Keratinocyte (primary cell): ENCODE measurements at regions not wholly inside any gene's neighbourhood (a gene's known extent, or its start where the extent isn't known, plus 50 kb on each side); places are given as distances from the start of the nearest gene placed in this dataset.

Source experiments
- DNase-seq: peaks from one replicate; pipeline ENCODE4 v3.0.0-alpha.2; 2011; ENCODE audit warnings: low read depth, missing footprints, low spot score
- FAIRE-seq: peaks from 2 replicates; lab custom pipeline; 2011; peaks lifted over from hg19 to GRCh38; lab: Jason Lieb, UNC
- H2AFZ ChIP-seq: 2 replicates; pipeline ENCODE4 v1.6.0; 2012; ENCODE audit warnings: low read length, control low read depth, inconsistent platforms; ENCODE audit not compliant: control insufficient read depth
- H3K27ac ChIP-seq: 2 replicates; pipeline ENCODE4 v1.5.1; 2011; ENCODE audit warnings: low read length; ENCODE audit not compliant: control insufficient read depth, insufficient read depth
- H3K27me3 ChIP-seq: 3 replicates; pipeline ENCODE4 v1.6.0; 2011; ENCODE audit warnings: low read length; ENCODE audit not compliant: control insufficient read depth, insufficient read depth; ENCODE audit errors: extremely low read depth
- H3K36me3 ChIP-seq, 2 experiments: 2 replicates in 1 of 2; 3 replicates in 1 of 2; pipeline ENCODE4 v1.5.1; 2011; ENCODE audit warnings: low read length in 2 of 2, mild to moderate bottlenecking in 1 of 2; ENCODE audit not compliant: control insufficient read depth in 2 of 2, insufficient read depth in 2 of 2; ENCODE audit errors: extremely low read depth in 1 of 2
- H3K4me1 ChIP-seq: 3 replicates; pipeline ENCODE4 v1.5.1; 2011; ENCODE audit warnings: low read length; ENCODE audit not compliant: control insufficient read depth, insufficient read depth; ENCODE audit errors: extremely low read depth
- H3K4me2 ChIP-seq: 3 replicates; pipeline ENCODE4 v1.6.0; 2011; ENCODE audit warnings: low read depth, low read length; ENCODE audit not compliant: control insufficient read depth, insufficient read depth; ENCODE audit errors: extremely low read depth
- H3K4me3 ChIP-seq, 3 experiments: fragments of 200-600 bp in 1 of 3; sonication (generic) in 1 of 3; 2 replicates in 2 of 3; 3 replicates in 1 of 3; pipeline ENCODE4 v1.5.1; 2011 to 2016; ENCODE audit warnings: low read length in 3 of 3, mild to moderate bottlenecking in 3 of 3, control low read depth in 2 of 3, inconsistent platforms in 1 of 3, low read depth in 1 of 3, mixed read lengths in 1 of 3, mixed run types in 1 of 3, moderate library complexity in 1 of 3; ENCODE audit not compliant: control insufficient read depth in 2 of 3, insufficient read depth in 2 of 3; ENCODE audit errors: extremely low read depth in 1 of 3
- H3K79me2 ChIP-seq: 2 replicates; pipeline ENCODE4 v1.6.0; 2012; ENCODE audit warnings: low read length; ENCODE audit not compliant: control insufficient read depth, insufficient read depth
- H3K9ac ChIP-seq: 3 replicates; pipeline ENCODE4 v1.6.0; 2011; ENCODE audit warnings: low read length; ENCODE audit not compliant: control insufficient read depth, insufficient read depth; ENCODE audit errors: extremely low read depth
- H3K9me1 ChIP-seq: 3 replicates; pipeline ENCODE4 v1.6.0; 2011; ENCODE audit warnings: low read length; ENCODE audit not compliant: control insufficient read depth, insufficient read depth; ENCODE audit errors: extremely low read depth
- H3K9me3 ChIP-seq: 2 replicates; pipeline ENCODE4 v1.5.1; 2012; ENCODE audit warnings: low read depth, low read length; ENCODE audit not compliant: control insufficient read depth
- H4K20me1 ChIP-seq: 3 replicates; pipeline ENCODE4 v1.6.0; 2011; ENCODE audit warnings: low read length; ENCODE audit not compliant: control insufficient read depth, insufficient read depth; ENCODE audit errors: extremely low read depth
- CTCF ChIP-seq, 3 experiments: IDR thresholded peaks in 1 of 3; conservative IDR thresholded peaks in 1 of 3; optimal IDR thresholded peaks in 1 of 3; 2 replicates in 2 of 3; 3 replicates in 1 of 3; pipeline versions ENCODE3 to v1.5.1; 2011; ENCODE audit warnings: low read length in 3 of 3, mild to moderate bottlenecking in 3 of 3, moderate library complexity in 2 of 3, control low read depth in 1 of 3, inconsistent platforms in 1 of 3; ENCODE audit not compliant: insufficient read depth in 2 of 3; ENCODE audit errors: extremely low read depth in 1 of 3
- EZH2 ChIP-seq: IDR thresholded peaks from one replicate; pipeline ENCODE4 v1.6.1; 2012; ENCODE audit warnings: inconsistent platforms, mild to moderate bottlenecking, low read length, moderate library complexity
- dilution Hi-C: fragments of 300-500 bp; cut with MboI; formaldehyde crosslinking; loops from one replicate; pipeline ENCODE4 v1.7.0; 2020; ENCODE audit warnings: low sequenced_read_pairs; ENCODE audit not compliant: extremely low pct_ligation_motif_present

GRCh38 chr5:68780299-68780955 is 313.4 kb upstream of the SLC30A5 start:
- TF ChIP-seq EZH2: no peak
- TF ChIP-seq CTCF (optimal IDR thresholded peaks at IDR 0.05 in 1 of 3, IDR thresholded peaks at IDR 0.05 in 1 of 3, conservative IDR thresholded peaks at IDR 0.05 in 1 of 3; ENCODE audit: extremely low read depth in 1 of 3, insufficient read depth in 2 of 3, low read length in 3 of 3): no peak
- FAIRE-seq: no peak

GRCh38 chr5:68793074-68793473 is 300.7 kb upstream of the SLC30A5 start:
- Histone ChIP-seq H3K27me3 (peaks cover 10% of the 10 kb centered on the region), H3K9me1 (no peaks in the 10 kb centered on the region), H3K36me3 (no peaks in the 10 kb centered on the region), H3K4me1 (no peaks in the 10 kb centered on the region), H2AFZ (no peak overlapping the region), H3K27ac (no peak overlapping the region), H3K79me2 (no peaks in the 10 kb centered on the region), H3K4me2 (no peak overlapping the region), H3K9me3 (no peaks in the 10 kb centered on the region), H4K20me1 (no peaks in the 10 kb centered on the region), H3K9ac (no peak overlapping the region), H3K4me3 (no peak overlapping the region)
- no peak for FAIRE-seq
- dilution Hi-C loops: no loop called here
- no peak for DNase-seq
- TF ChIP-seq CTCF (optimal IDR thresholded peaks at IDR 0.05 in 1 of 3, IDR thresholded peaks at IDR 0.05 in 1 of 3, conservative IDR thresholded peaks at IDR 0.05 in 1 of 3; ENCODE audit: extremely low read depth in 1 of 3, insufficient read depth in 2 of 3, low read length in 3 of 3) (no peak), EZH2 (no peak)

More at GRCh38 chr5:68780299-68780955, 313.4 kb upstream of the SLC30A5 start:
- Histone ChIP-seq H3K9me3 (no peaks in the 10 kb centered on the region), H2AFZ (no peak overlapping the region), H4K20me1 (no peaks in the 10 kb centered on the region), H3K9ac (no peak overlapping the region), H3K27me3 (no peaks in the 10 kb centered on the region), H3K27ac (no peak overlapping the region), H3K36me3 (no peaks in the 10 kb centered on the region), H3K4me1 (no peaks in the 10 kb centered on the region), H3K4me3 (no peak overlapping the region), H3K4me2 (no peak overlapping the region), H3K9me1 (no peaks in the 10 kb centered on the region), H3K79me2 (no peaks in the 10 kb centered on the region)
- dilution Hi-C loops: no loop called here
- DNase-seq: no peak
